Large intestine (tissue), 3 donors: ENCODE measurements at regions not wholly inside any gene's neighbourhood (a gene's known extent, or its start where the extent isn't known, plus 50 kb on each side); places are given as distances from the start of the nearest gene placed in this dataset.

Experiments
- DNase-seq, 2 donors: peaks; one replicate each; pipeline versions ENCODE4 v3.0.0 to v3.0.0-alpha.2; 2013
- H3K27ac ChIP-seq: one replicate; pipeline ENCODE4 v1.5.1; 2013; ENCODE audit warnings: low read length
- H3K27me3 ChIP-seq: 2 replicates; pipeline ENCODE4 v1.6.1; 2013; ENCODE audit warnings: low read length; ENCODE audit not compliant: control insufficient read depth, insufficient read depth
- H3K36me3 ChIP-seq: 2 replicates; pipeline ENCODE4 v1.6.1; 2013; ENCODE audit warnings: low read length; ENCODE audit not compliant: control insufficient read depth, insufficient read depth
- H3K4me1 ChIP-seq: one replicate; pipeline ENCODE4 v1.6.1; 2013; ENCODE audit warnings: low read length; ENCODE audit not compliant: control insufficient read depth, insufficient read depth
- H3K4me3 ChIP-seq: one replicate; pipeline ENCODE4 v1.5.1; 2013; ENCODE audit warnings: low read length
- H3K9me3 ChIP-seq: one replicate; pipeline ENCODE4 v1.6.1; 2013; ENCODE audit warnings: mild to moderate bottlenecking, low read depth, low read length, moderate library complexity; ENCODE audit not compliant: control insufficient read depth
- WGBS: methylation state at CpG from one replicate; pipeline ENCODE4 v1.1.5; 2013; ENCODE audit warnings: low lambda C conversion rate; ENCODE audit not compliant: insufficient coverage; 5-methylcytosine and 5-hydroxymethylcytosine counted together

GRCh38 chr15:47333734-47334133 lies 383.6 kb upstream of the SEMA6D start:
- no peak overlapping the region for H3K4me3 ChIP-seq
- H3K36me3 ChIP-seq: no peaks in the 10 kb centered on the region
- H3K27me3 ChIP-seq: no peaks in the 10 kb centered on the region
- no peak for DNase-seq
- 73% methylated on average over 2 of the region's 5 CpGs for WGBS
- H3K4me1 ChIP-seq: no peaks in the 10 kb centered on the region
- H3K9me3 ChIP-seq: no peaks in the 10 kb centered on the region
- H3K27ac ChIP-seq: no peak overlapping the region

- no peaks in the 10 kb centered on the region for H3K9me3 ChIP-seq
- H3K36me3 ChIP-seq: no peaks in the 10 kb centered on the region
- WGBS: no CpG with 5 or more reads among the region's 3 CpGs
- no peak for DNase-seq
- H3K27ac ChIP-seq: no peak overlapping the region
- no peaks in the 10 kb centered on the region for H3K27me3 ChIP-seq
- H3K4me1 ChIP-seq: no peaks in the 10 kb centered on the region
- no peak overlapping the region for H3K4me3 ChIP-seq
Observed at GRCh38 chr15:47334805-47335535, 382.3 kb upstream of the SEMA6D start.

- no peak for DNase-seq
Observed at GRCh38 chr15:47337106-47337505, 380.2 kb upstream of the SEMA6D start.

GRCh38 chr15:47337836-47338235 lies 379.5 kb upstream of the SEMA6D start:
- H3K27ac ChIP-seq: no peak overlapping the region
- no peaks in the 10 kb centered on the region for H3K9me3 ChIP-seq
- no peaks in the 10 kb centered on the region for H3K27me3 ChIP-seq
- no peaks in the 10 kb centered on the region for H3K36me3 ChIP-seq
- 100% methylated on average over 2 of the region's 4 CpGs for WGBS
- no peak for DNase-seq
- no peak overlapping the region for H3K4me3 ChIP-seq
- H3K4me1 ChIP-seq: no peaks in the 10 kb centered on the region

More at GRCh38 chr15:47337106-47337505, 380.2 kb upstream of the SEMA6D start:
- 100% methylated on average over 1 of the region's 2 CpGs for WGBS
- no peaks in the 10 kb centered on the region for H3K9me3 ChIP-seq
- H3K27ac ChIP-seq: no peak overlapping the region
- H3K4me3 ChIP-seq: no peak overlapping the region
- H3K27me3 ChIP-seq: no peaks in the 10 kb centered on the region
- no peaks in the 10 kb centered on the region for H3K36me3 ChIP-seq
- no peaks in the 10 kb centered on the region for H3K4me1 ChIP-seq

GRCh38 chr15:47338771-47339170 lies 378.5 kb upstream of the SEMA6D start:
- DNase-seq: no peak
- Histone ChIP-seq H3K4me1 (no peaks in the 10 kb centered on the region), H3K9me3 (no peaks in the 10 kb centered on the region), H3K36me3 (no peaks in the 10 kb centered on the region), H3K27me3 (no peaks in the 10 kb centered on the region), H3K27ac (no peak overlapping the region), H3K4me3 (no peak overlapping the region)
- 58% methylated on average over 2 of the region's 3 CpGs for WGBS

- Histone ChIP-seq H3K9me3 (no peaks in the 10 kb centered on the region), H3K4me1 (no peaks in the 10 kb centered on the region), H3K27ac (no peak overlapping the region), H3K27me3 (no peaks in the 10 kb centered on the region), H3K36me3 (no peaks in the 10 kb centered on the region), H3K4me3 (no peak overlapping the region)
- 89% methylated on average over 3 of the region's 4 CpGs for WGBS
- no peak for DNase-seq
Observed at GRCh38 chr15:47339800-47340570, 377.3 kb upstream of the SEMA6D start.

GRCh38 chr15:47340571-47340920 lies 376.8 kb upstream of the SEMA6D start:
- no peaks in the 10 kb centered on the region for H3K27me3 ChIP-seq
- no peak for DNase-seq
- no peak overlapping the region for H3K27ac ChIP-seq
- H3K4me3 ChIP-seq: no peak overlapping the region
- no peaks in the 10 kb centered on the region for H3K4me1 ChIP-seq
- H3K36me3 ChIP-seq: no peaks in the 10 kb centered on the region
- H3K9me3 ChIP-seq: no peaks in the 10 kb centered on the region
- WGBS: no CpG with 5 or more reads among the region's 2 CpGs

GRCh38 chr15:47349179-47349578 lies 368.1 kb upstream of the SEMA6D start:
- H3K36me3 ChIP-seq: no peaks in the 10 kb centered on the region
- H3K27me3 ChIP-seq: peaks cover 9% of the 10 kb centered on the region
- no peak overlapping the region for H3K27ac ChIP-seq
- peaks cover 7% of the 10 kb centered on the region for H3K4me1 ChIP-seq
- H3K4me3 ChIP-seq: no peak overlapping the region
- no CpG with 5 or more reads among the region's 2 CpGs for WGBS
- H3K9me3 ChIP-seq: no peaks in the 10 kb centered on the region
- DNase-seq: no peak

- H3K36me3 ChIP-seq: no peaks in the 10 kb centered on the region
- H3K27me3 ChIP-seq: peaks cover 17% of the 10 kb centered on the region
- no peak overlapping the region for H3K27ac ChIP-seq
- no peak overlapping the region for H3K4me3 ChIP-seq
- H3K4me1 ChIP-seq: peaks cover 7% of the 10 kb centered on the region
- H3K9me3 ChIP-seq: no peaks in the 10 kb centered on the region
- no peak for DNase-seq
Observed at GRCh38 chr15:47351501-47351900, 365.8 kb upstream of the SEMA6D start.

- DNase-seq: no peak
- no peaks in the 10 kb centered on the region for H3K9me3 ChIP-seq
- peaks cover 17% of the 10 kb centered on the region for H3K27me3 ChIP-seq
- peaks cover 7% of the 10 kb centered on the region for H3K4me1 ChIP-seq
- H3K4me3 ChIP-seq: no peak overlapping the region
- H3K36me3 ChIP-seq: no peaks in the 10 kb centered on the region
- no CpG with 5 or more reads among the region's 3 CpGs for WGBS
- no peak overlapping the region for H3K27ac ChIP-seq
Observed at GRCh38 chr15:47352217-47352616, 365.1 kb upstream of the SEMA6D start.

- H3K27me3 ChIP-seq: peaks cover 8% of the 10 kb centered on the region
- no peaks in the 10 kb centered on the region for H3K36me3 ChIP-seq
- H3K4me1 ChIP-seq: peaks cover 7% of the 10 kb centered on the region
- H3K27ac ChIP-seq: no peak overlapping the region
- H3K9me3 ChIP-seq: no peaks in the 10 kb centered on the region
- no peak overlapping the region for H3K4me3 ChIP-seq
- no peak for DNase-seq
Observed at GRCh38 chr15:47355759-47356158, 361.5 kb upstream of the SEMA6D start.
